DMS53 treated with DMSO at 0.1 percent for 48 hours (cell line): ENCODE measurements at regions not wholly inside any gene's neighbourhood (a gene's known extent, or its start where the extent isn't known, plus 50 kb on each side); places are given as distances from the start of the nearest gene placed in this dataset.
A peak's percentile ranks its signal among the peaks of the same experiment; 100 is the strongest.
"Not testable (repeated sequence)": the region's sequence is repeated elsewhere in the genome, so short reads cannot be mapped to it uniquely, and the experiment has no call there.

Source experiments
- DNase-seq: peaks from one replicate; lab custom pipeline; 2025; ENCODE audit not compliant: unreplicated experiment; lab: John Stamatoyannopoulos, UW

DNA sequence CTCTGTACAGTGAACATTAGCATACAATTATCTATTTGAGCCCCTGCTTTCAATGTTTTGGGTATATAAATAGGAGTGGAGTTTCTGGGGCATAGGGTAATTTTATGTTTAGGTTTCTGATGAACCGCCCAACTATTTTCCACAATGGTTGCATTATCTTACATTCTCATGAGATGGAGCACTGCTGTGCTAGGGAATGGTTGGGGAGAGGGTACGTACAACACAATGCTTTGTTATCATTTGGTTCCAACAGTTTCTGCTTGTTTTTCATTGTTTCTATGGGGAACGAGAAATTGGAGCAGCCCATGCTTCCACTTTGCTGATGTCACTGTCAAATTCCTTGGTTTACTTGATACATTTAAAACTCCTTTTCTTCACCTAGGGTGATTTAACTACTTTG lies 1115.3 kb downstream of the REEP3 start:
- no peak for DNase-seq

GRCh38 chr10:64637939-64638338 lies 1116.7 kb downstream of the REEP3 start:
- no peak for DNase-seq

- DNase-seq: peak; percentile 5
These were observed 1127.7 kb downstream of the REEP3 start for GRCh38 chr10:64648915-64649314.

GRCh38 chr10:64658528-64658927 lies 1137.3 kb downstream of the REEP3 start:
- no peak for DNase-seq

DNA sequence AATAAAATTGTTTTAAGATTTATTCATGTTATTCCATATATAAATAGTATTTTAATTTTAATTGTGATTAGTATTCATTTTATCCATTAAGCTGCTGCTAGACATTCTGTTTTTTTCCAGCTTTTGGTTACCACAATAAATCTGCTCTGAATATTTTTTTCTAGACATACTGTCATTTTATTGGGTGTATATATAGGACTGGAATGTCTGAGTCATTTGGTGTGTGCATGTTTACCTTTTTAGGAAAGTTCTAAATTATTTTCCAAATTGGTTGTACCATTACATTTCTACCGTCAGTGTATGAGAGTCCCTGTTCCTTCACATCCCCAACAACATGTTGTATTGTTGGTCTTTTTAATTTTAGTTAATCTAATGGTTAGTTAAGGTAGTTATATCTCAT lies 1138.1 kb downstream of the REEP3 start:
- no peak for DNase-seq

GRCh38 chr10:64682043-64682442 lies 1160.8 kb downstream of the REEP3 start:
- DNase-seq: no peak

- DNase-seq: no peak
These were observed 1169.0 kb downstream of the REEP3 start for GRCh38 chr10:64690194-64690593.

DNA sequence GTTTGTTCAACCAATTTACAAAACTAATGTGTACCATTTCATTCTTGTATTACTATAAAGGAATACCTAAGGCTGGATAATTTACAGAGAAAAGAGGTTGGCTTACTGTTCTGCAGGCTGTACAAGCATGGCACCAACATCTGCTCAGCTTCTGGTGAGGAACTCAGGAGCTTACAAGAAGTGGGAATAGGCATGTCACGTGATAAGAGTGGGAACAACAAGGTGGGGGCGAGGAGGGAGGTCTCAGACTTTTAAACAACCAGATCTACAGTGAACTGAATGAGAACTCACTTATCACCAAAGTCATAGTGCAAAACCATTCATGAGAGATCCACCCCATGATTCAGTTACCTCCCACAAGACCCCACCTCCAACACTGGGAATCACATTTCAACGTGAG lies 1178.0 kb downstream of the REEP3 start:
- no peak for DNase-seq

- not testable (repeated sequence) for DNase-seq
These were observed 1180.9 kb downstream of the REEP3 start for GRCh38 chr10:64702086-64702485.

GRCh38 chr10:64708884-64709681 lies 1187.9 kb downstream of the REEP3 start:
- DNase-seq: no peak

- peak; percentile 45 for DNase-seq
These were observed 1205.3 kb downstream of the REEP3 start for GRCh38 chr10:64726466-64726865.

- peak; percentile 35 for DNase-seq
These were observed 1209.8 kb downstream of the REEP3 start for GRCh38 chr10:64731016-64731415.

GRCh38 chr10:64732372-64732957 lies 1211.3 kb downstream of the REEP3 start:
- DNase-seq: no peak

GRCh38 chr10:64733980-64734379 lies 1212.8 kb downstream of the REEP3 start:
- DNase-seq: peak; percentile 52

DNA sequence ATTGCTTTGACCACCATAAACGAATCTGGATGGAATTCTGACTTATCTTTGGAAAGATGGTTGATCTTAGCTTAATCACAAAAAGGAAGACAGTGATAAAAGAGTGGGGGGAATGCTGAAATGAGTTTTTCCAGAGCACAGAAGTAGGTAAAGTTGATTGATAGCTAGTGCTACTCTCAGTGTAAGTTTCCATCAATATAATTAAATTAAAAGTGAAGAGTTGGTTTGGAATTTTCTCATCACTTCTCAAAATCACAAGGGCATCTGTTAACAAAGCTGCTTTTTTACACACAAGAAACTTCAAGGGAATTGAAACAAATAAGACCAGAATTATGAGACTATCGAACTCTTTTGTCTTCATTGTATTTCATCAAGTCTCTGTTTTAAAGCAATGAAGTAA lies 1217.3 kb downstream of the REEP3 start:
- DNase-seq: no peak

- no peak for DNase-seq
These were observed 1224.4 kb downstream of the REEP3 start for GRCh38 chr10:64745565-64745964.

DNA sequence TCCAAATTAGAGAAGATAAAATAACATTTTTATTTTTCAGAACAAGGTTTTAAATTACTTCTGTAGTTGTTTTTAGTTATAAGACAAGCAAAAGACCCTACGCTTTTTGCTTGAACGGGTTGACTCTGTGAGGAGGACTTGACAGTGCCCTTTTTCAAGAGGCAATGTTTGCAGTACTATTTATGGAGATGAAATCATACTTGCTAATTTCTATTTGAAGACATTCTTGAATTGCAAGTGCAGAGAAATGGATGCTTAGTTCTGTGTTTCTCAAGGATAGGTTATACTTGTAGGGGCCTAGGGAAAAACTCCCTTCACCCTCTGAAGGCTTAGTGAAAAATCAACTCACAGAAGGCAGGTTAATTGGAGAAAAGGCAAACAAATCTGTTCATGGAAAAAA lies 1229.5 kb downstream of the REEP3 start:
- no peak for DNase-seq

GRCh38 chr10:64753516-64753915 lies 1232.3 kb downstream of the REEP3 start:
- DNase-seq: no peak

GRCh38 chr10:64760371-64760770 lies 1239.2 kb downstream of the REEP3 start:
- no peak for DNase-seq

DNA sequence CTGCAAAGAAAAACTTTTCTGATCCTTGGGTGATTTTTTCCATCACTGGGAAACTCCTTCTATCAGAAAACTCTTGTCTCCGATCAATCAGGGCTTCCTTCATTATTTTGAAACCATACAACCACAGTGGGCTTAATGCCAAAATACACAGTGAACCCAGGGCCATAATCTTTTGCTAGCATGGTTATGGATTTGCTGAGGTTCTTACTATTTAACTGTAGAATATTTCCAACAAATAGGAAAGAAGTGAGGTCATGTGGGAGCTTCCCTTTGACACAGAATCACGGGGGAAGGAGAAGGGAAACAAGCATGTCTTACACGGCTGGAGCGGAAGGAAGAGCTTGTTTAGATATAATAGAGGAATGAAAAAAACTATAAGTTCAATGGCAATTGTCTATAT lies 1241.7 kb downstream of the REEP3 start:
- no peak for DNase-seq

GRCh38 chr10:64765498-64765897 lies 1244.3 kb downstream of the REEP3 start:
- no peak for DNase-seq

DNA sequence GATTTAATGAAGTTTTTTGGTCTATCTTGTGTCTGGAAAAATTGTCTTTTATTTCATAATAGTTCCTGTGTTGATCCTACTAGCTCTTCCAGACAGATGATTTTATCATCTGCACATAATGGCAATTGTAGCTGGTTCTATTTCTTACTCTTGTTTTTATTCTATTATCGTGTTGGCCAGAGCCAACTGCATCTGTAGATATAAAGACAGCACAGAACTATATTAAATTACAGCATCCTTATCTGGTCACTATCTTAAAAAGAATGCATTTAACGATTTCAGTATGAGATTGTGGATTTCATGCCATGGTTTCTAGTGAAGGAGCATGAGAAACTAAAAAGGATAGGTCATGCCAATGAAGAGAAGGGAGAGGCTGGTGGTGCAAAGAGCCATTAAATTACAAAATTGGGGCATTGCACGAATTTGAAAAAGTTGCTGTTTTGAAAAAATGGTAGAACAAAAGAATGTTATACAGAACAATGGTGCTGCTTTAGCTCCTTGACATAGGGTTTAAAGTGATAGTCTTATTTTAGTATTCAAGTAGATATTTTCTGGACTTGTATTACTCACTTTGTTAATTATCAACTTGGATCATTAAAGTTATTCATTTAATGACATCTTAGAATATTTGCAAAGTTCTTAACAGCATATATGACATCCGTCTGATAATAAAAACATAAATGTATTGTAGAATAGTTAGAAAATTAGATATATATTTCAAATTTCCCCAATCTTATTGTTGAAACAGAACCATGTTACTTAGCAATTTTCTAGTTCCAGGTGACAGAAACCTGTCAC lies 1250.3 kb downstream of the REEP3 start:
- DNase-seq: no peak
